Suppressor macrophage (primary cell): ENCODE measurements at regions not wholly inside any gene's neighbourhood (a gene's known extent, or its start where the extent isn't known, plus 50 kb on each side); places are given as distances from the start of the nearest gene placed in this dataset.

Experiments
- DNase-seq, 4 experiments: peaks; one replicate each; pipeline ENCODE4 v3.0.0-alpha.2; 2020 to 2022

DNA sequence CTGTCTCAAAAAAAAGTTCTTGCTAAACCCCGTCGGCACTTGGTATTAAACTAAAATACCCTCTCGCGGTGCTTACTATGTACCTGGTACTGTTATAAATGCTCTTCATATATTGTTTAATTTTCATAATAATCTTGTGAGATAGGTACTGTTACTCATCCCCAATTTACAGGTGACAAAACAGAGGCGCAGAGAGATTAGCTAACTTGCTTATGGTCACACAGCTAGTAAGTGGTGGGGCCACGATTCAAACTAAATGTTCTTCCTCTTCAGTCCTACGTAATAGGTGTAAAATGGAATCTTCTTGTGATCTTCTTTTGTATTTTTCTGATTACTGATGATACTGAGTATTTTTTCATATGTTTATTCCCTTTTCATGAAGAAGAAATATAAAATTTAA, 51.3 kb downstream of the TET3 start:
- DNase-seq, result no peak

- DNase-seq, result peak; percentile 47 to 79 (median 65)
These were observed 51.9 kb downstream of the TET3 start for GRCh38 chr2:74036450-74037195.

- peak; percentile 74 to 96 (median 86) for DNase-seq
These were observed 52.7 kb downstream of the TET3 start for GRCh38 chr2:74037379-74037860.

GRCh38 chr2:74039611-74040010, 54.9 kb downstream of the TET3 start:
- no peak for DNase-seq

GRCh38 chr2:74041182-74041581, 56.5 kb downstream of the TET3 start:
- peak; percentile 35 to 66 (median 62) for DNase-seq

GRCh38 chr2:74041726-74042125, 57.0 kb downstream of the TET3 start:
- no peak for DNase-seq

DNA sequence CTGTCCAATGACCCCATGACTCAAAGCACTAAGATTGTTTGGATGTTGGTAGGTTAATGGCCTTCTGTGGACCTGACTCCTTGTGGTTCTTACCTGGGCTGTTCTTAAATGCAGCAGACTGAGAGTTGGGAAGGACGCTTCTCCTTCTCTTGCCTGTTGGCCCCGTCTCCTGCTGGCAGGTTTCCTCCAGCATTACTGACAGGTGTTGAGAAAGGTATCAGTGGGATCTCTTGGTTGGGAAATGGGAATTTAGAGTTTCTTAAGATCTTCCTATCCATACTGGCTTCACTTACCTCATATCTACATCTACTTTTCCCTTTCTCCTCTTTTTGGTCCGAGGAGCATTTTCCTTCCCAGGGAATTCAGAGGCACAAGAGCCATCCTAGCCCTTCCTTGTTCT, 57.9 kb downstream of the TET3 start:
- DNase-seq, result no peak

DNA sequence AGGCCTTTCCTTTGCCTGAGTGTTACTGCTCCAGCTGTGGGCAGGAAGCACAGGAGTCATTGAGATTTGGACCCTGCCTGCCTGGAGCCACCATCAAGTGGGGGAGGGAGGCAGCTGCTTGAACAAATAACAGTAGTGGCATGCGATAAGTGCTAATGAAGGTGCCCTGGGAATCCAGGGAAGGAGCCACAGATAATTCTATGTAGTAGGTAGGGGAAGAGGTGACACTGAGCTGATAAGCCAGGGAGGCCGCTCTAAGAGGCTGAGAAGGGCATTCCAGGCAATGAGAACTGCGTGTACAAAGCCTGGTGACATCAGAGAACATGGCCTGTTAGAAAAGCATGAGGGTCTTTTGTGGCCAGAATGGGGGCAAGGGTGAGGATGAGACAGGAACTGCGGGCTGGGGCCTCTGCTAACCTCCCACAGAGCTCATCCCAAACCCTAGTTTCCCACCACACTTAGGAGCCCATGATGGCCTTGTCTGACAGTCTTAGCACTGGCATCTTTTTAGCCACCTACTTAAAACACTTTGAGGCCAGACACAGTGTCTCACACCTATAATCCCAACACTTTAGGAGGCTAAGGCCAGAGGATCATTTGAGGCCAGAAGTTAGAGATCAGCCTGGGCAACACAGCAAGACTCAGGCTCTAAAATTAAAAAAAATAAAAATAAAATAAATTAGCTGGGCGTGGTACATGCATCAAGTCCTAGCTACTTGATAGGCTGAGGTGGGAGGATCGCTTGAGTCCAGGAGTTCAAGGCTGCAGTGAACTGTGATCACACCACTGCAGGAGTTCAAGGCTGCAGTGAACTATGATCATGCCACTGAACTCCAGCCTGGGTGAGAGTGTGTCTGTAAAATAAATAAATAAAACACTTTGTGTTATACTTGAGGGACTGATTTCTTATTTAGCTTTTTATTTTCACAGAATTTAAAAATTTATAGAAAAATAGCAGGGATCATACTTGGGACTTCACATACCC, 58.9 kb downstream of the TET3 start:
- no peak for DNase-seq

GRCh38 chr2:74044999-74045398, 60.3 kb downstream of the TET3 start:
- DNase-seq, result no peak

GRCh38 chr2:74045454-74045853, 60.7 kb downstream of the TET3 start:
- no peak for DNase-seq

DNA sequence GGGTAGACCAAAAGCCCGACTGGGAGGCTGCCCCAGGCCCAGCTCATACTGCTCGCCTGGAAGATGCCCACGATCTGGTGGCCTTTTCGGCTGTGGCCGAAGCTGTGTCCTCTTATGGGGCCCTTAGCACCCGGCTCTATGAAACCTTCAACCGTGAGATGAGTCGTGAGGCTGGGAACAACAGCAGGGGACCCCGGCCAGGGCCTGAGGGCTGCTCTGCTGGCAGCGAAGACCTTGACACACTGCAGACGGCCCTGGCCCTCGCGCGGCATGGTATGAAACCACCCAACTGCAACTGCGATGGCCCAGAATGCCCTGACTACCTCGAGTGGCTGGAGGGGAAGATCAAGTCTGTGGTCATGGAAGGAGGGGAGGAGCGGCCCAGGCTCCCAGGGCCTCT, 61.7 kb downstream of the TET3 start:
- DNase-seq, result no peak

DNA sequence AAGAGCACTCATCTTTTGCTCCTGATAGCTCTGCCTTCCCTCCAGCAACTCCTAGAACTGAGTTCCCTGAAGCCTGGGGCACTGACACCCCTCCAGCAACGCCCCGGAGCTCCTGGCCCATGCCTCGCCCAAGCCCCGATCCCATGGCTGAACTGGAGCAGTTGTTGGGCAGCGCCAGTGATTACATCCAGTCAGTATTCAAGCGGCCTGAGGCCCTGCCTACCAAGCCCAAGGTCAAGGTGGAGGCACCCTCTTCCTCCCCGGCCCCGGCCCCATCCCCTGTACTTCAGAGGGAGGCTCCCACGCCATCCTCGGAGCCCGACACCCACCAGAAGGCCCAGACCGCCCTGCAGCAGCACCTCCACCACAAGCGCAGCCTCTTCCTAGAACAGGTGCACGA, 62.4 kb downstream of the TET3 start:
- DNase-seq, result no peak

DNA sequence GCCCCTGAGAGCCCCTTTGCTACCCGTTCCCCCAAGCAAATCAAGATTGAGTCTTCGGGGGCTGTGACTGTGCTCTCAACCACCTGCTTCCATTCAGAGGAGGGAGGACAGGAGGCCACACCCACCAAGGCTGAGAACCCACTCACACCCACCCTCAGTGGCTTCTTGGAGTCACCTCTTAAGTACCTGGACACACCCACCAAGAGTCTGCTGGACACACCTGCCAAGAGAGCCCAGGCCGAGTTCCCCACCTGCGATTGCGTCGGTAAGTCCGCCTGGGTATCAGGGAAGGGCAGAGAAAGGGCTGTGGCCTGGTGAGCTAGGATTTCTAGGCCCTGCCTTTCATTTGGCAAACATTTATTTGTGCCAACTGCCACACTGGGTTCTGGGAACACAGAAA, 63.4 kb downstream of the TET3 start:
- DNase-seq, result no peak

- no peak for DNase-seq
These were observed 64.3 kb downstream of the TET3 start for GRCh38 chr2:74048843-74049519.

DNA sequence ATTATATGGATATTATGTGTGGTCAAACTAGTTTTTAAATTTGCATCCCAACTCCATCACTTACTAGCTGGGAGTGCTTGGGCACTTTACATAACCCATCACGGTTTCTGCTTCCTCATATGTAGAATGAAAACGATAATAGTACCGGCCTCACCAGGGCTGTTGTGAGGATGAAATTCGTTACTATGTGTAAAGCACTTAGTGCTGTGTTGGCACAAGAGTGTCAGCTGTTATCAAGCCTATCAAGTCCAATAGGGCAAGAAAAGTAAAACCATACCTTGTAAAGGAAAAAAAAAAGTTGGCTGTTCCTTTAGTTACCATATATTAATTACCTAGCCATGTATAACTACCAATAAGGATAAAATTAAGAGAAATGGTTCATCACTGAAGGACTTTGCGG, 65.4 kb downstream of the TET3 start:
- no peak for DNase-seq

DNA sequence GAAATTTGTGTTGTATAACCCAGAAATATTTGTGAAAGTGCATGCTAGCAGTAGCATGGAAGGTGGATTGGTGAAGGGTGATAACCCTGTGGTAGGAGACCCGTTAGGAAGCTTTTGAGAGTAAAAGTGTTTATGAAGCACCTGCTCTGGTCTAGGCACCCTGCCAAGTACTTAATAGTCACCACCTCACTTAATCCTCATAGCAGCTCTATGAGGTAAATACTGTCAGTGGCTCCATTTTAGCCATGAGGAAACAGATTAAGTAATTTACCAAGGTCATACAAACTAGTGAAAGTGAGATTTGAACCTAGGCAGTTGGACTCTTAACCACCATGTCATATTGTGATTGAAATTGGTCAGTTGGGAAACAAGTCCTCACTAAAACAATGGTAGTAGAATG, 66.8 kb downstream of the TET3 start:
- no peak for DNase-seq

DNA sequence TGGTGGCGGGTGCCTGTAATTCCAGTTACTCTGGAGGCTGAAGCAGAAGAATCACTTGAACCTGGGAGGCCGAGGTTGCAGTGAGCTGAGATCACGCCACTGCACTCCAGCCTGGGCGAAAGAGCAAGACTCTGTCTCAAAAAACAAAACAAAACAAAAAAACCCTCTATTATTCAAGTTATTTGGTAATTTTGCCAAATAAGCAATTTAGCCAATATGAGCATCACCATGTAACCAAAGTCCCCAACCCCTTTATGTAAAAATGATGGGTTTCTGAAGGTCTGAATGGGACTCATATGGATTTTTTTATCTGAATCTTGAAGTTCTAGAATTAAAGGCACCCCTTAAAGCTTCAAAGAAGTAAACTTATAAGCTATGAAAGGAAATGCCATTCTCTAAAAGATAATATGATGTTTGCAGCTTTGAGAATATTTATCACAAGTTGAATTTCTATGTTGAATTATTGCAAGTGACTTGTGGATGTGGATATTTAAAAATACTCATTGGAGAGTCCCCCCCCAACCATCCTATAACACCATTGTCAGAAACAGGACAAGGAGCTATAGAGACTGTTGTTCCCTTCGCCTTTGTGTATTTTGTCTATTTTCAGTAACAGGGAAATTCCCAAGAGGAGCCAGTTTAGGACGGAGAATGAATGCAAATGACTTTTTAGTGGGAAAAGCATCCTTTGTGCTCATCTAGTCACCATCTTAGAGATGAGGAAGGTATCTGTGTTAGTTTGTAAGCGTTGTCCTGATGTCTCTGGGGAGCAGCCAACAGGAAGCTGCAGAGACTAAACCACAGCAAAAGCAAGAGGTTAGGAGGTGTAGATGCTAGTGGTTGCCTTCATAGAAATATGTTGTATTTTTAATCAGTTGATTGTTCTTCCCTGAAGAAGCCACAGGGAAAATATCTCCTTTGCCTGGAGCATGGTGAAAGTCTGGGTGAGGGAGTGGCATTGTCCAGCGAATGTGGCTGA, 68.3 kb downstream of the TET3 start:
- DNase-seq, result no peak

DNA sequence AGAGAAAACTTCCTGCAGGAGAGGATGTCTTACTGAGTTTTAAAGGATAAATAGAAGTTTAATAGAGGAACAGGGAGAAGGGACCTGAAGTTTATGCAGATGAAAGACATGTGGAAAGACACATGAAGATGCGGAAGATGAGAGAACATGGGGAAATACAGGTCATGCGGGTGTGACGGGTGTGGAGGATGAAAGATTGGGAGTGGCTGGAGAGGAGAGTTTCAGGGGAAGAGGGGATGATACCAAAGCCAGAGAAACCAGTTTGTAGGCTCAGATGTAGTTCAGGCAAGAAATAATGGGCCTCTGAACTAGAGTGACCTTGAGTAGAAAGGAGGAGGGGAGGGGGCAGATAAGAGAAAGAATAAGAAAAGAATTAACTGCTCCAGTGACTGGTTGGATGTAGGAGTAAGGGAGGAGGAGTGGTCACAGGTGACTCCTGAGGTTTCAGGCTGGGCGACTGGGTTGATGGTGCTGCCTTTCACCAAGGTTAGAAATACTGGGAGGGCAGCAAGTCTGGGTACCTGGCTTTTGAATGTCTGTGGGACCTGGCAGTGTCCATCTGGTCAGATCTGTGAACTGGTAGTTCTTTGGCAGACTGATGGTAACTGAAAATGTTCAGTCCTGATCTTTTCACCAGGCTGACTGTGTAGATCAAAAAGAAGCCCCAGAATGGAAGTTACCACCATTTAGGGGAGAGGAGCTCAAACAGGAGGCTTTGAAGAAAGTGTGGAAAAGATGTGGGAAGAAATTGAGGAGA, 69.4 kb downstream of the TET3 start:
- peak in 1 of 4 experiments; percentile 21 for DNase-seq

- no peak for DNase-seq
These were observed 74.5 kb downstream of the TET3 start for GRCh38 chr2:74059137-74059775.

GRCh38 chr2:74063486-74063885, 78.8 kb downstream of the TET3 start:
- no peak for DNase-seq
